ENCODE measurements at regions not wholly inside any gene's neighbourhood (a gene's known extent, or its start where the extent isn't known, plus 50 kb on each side); places are given as distances from the start of the nearest gene placed in this dataset.

DNA sequence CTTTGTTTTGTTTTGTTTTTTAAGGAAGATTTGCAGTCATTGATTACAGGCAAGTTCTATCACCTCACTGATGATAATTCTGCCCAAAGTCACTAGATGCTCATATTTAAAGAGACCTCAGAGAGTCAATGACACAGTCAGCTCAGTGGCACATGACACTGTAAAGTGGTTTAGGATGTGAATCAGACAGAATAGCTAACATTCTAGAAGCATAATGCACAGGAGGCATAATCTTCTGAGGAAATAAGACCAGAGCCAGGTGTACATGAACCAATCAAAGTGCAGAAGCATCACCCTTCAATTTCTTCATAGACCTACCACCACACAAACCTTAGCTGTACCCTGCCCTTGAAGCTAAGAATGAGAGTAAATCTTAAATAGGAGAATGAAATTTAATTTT lies 268.5 kb downstream of the BRINP2 start:
- Histone ChIP-seq H2AFZ (ENCODE audit: low read depth, low read length) (no peak overlapping the region), H3K4me3 (ENCODE audit: low read length) (no peak overlapping the region), H3K79me2 (replicated peaks; ENCODE audit: insufficient read depth, low read length) (no peaks in the 10 kb centered on the region), H3K9me2 (ENCODE audit: insufficient read depth, low read length) (no peaks in the 10 kb centered on the region), H3F3A (ENCODE audit: insufficient read depth, low read length, poor library complexity, severe bottlenecking) (no peaks in the 10 kb centered on the region), H3K9me3 (ENCODE audit: low read length) (no peaks in the 10 kb centered on the region), H4K20me1 (ENCODE audit: insufficient read depth) (no peaks in the 10 kb centered on the region), H3K9ac (ENCODE audit: low read length) (no peak overlapping the region), H3K36me3 (ENCODE audit: insufficient read depth, low read length) (no peaks in the 10 kb centered on the region), H3K4me2 (ENCODE audit: low read length) (no peak overlapping the region), H3K27ac (ENCODE audit: low read length) (no peak overlapping the region), H3K27me3 (ENCODE audit: insufficient read depth, low read depth, low read length) (no peaks in the 10 kb centered on the region)
- TF ChIP-seq, protein P1, sequence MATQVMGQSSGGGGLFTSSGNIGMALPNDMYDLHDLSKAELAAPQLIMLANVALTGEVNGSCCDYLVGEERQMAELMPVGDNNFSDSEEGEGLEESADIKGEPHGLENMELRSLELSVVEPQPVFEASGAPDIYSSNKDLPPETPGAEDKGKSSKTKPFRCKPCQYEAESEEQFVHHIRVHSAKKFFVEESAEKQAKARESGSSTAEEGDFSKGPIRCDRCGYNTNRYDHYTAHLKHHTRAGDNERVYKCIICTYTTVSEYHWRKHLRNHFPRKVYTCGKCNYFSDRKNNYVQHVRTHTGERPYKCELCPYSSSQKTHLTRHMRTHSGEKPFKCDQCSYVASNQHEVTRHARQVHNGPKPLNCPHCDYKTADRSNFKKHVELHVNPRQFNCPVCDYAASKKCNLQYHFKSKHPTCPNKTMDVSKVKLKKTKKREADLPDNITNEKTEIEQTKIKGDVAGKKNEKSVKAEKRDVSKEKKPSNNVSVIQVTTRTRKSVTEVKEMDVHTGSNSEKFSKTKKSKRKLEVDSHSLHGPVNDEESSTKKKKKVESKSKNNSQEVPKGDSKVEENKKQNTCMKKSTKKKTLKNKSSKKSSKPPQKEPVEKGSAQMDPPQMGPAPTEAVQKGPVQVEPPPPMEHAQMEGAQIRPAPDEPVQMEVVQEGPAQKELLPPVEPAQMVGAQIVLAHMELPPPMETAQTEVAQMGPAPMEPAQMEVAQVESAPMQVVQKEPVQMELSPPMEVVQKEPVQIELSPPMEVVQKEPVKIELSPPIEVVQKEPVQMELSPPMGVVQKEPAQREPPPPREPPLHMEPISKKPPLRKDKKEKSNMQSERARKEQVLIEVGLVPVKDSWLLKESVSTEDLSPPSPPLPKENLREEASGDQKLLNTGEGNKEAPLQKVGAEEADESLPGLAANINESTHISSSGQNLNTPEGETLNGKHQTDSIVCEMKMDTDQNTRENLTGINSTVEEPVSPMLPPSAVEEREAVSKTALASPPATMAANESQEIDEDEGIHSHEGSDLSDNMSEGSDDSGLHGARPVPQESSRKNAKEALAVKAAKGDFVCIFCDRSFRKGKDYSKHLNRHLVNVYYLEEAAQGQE (IDR thresholded peaks at IDR 0.05; ENCODE audit: borderline replicate concordance) = no peak
- no peak for TF ChIP-seq SMC3 (conservative IDR thresholded peaks at IDR 0.05; ENCODE audit: poor library complexity)
- TF ChIP-seq TAF1 (IDR thresholded peaks at IDR 0.05; ENCODE audit: low read depth) = no peak
- TF ChIP-seq POLR2AphosphoS5 (IDR thresholded peaks at IDR 0.05) = no peak
- no peak for TF ChIP-seq EP300 (conservative IDR thresholded peaks at IDR 0.05; ENCODE audit: poor library complexity, severe bottlenecking)
- no peak for TF ChIP-seq RAD21 (conservative IDR thresholded peaks at IDR 0.05)
- TF ChIP-seq, protein P2, sequence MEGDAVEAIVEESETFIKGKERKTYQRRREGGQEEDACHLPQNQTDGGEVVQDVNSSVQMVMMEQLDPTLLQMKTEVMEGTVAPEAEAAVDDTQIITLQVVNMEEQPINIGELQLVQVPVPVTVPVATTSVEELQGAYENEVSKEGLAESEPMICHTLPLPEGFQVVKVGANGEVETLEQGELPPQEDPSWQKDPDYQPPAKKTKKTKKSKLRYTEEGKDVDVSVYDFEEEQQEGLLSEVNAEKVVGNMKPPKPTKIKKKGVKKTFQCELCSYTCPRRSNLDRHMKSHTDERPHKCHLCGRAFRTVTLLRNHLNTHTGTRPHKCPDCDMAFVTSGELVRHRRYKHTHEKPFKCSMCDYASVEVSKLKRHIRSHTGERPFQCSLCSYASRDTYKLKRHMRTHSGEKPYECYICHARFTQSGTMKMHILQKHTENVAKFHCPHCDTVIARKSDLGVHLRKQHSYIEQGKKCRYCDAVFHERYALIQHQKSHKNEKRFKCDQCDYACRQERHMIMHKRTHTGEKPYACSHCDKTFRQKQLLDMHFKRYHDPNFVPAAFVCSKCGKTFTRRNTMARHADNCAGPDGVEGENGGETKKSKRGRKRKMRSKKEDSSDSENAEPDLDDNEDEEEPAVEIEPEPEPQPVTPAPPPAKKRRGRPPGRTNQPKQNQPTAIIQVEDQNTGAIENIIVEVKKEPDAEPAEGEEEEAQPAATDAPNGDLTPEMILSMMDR (IDR thresholded peaks at IDR 0.05; ENCODE audit: poor library complexity, severe bottlenecking) = no peak
- TF ChIP-seq EZH2 (IDR thresholded peaks at IDR 0.05; ENCODE audit: borderline replicate concordance, insufficient read depth, low read length, poor library complexity, severe bottlenecking) = no peak
- TF ChIP-seq MXI1 (conservative IDR thresholded peaks at IDR 0.05; ENCODE audit: poor library complexity, severe bottlenecking) = no peak

DNA sequence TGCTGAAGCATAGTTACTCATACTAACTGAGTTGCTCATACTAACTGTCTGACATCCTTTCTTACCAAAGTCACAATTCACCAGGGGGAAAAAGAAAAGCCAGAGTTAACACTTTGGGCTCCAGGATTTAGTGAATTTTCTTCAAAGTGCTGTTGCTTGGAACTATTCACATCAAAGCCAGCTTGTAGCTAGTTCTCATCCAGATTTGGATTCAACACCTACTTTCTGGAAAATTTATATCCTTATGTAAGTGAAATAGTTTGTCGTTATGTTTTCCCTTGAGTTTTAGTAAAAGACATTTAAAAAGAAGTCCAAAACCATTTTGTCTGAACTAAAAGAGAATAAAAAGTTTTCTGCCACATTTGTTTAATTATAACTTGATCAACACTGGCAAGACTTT lies 264.6 kb downstream of the BRINP2 start:
- no peaks in the 10 kb centered on the region for H3K9me3 ChIP-seq (ENCODE audit: low read length)
- H3K79me2 ChIP-seq (replicated peaks; ENCODE audit: insufficient read depth, low read length) = no peaks in the 10 kb centered on the region
- H3K9me2 ChIP-seq (ENCODE audit: insufficient read depth, low read length) = no peaks in the 10 kb centered on the region
- H3K4me2 ChIP-seq (ENCODE audit: low read length) = no peak overlapping the region
- no peaks in the 10 kb centered on the region for H3K36me3 ChIP-seq (ENCODE audit: insufficient read depth, low read length)
- TF ChIP-seq, protein P1 (IDR thresholded peaks at IDR 0.05; ENCODE audit: borderline replicate concordance) = no peak
- no peak for TF ChIP-seq EZH2 (IDR thresholded peaks at IDR 0.05; ENCODE audit: borderline replicate concordance, insufficient read depth, low read length, poor library complexity, severe bottlenecking)
- TF ChIP-seq, protein P2 (IDR thresholded peaks at IDR 0.05; ENCODE audit: poor library complexity, severe bottlenecking) = no peak
- no peak for TF ChIP-seq POLR2AphosphoS5 (IDR thresholded peaks at IDR 0.05)
- no peak for TF ChIP-seq TAF1 (IDR thresholded peaks at IDR 0.05; ENCODE audit: low read depth)
- TF ChIP-seq MXI1 (conservative IDR thresholded peaks at IDR 0.05; ENCODE audit: poor library complexity, severe bottlenecking) = no peak
- no peak for TF ChIP-seq EP300 (conservative IDR thresholded peaks at IDR 0.05; ENCODE audit: poor library complexity, severe bottlenecking)
- TF ChIP-seq RAD21 (conservative IDR thresholded peaks at IDR 0.05) = no peak
- no peak for TF ChIP-seq SMC3 (conservative IDR thresholded peaks at IDR 0.05; ENCODE audit: poor library complexity)
- H3K4me3 ChIP-seq (ENCODE audit: low read length) = no peak overlapping the region
- no peak overlapping the region for H3K9ac ChIP-seq (ENCODE audit: low read length)
- no peaks in the 10 kb centered on the region for H4K20me1 ChIP-seq (ENCODE audit: insufficient read depth)
- no peaks in the 10 kb centered on the region for H3K27me3 ChIP-seq (ENCODE audit: insufficient read depth, low read depth, low read length)
- no peak overlapping the region for H2AFZ ChIP-seq (ENCODE audit: low read depth, low read length)
- H3F3A ChIP-seq (ENCODE audit: insufficient read depth, low read length, poor library complexity, severe bottlenecking) = no peaks in the 10 kb centered on the region
- H3K27ac ChIP-seq (ENCODE audit: low read length) = no peak overlapping the region
